Effector CD4-positive, alpha-beta T cell (primary cell): ENCODE measurements at regions not wholly inside any gene's neighbourhood (a gene's known extent, or its start where the extent isn't known, plus 50 kb on each side); places are given as distances from the start of the nearest gene placed in this dataset.

Experiments used
- DNase-seq: peaks from one replicate; pipeline ENCODE4 v3.0.0-alpha.2; 2020

GRCh38 chr5:159385536-159385935 is 55.2 kb upstream of the IL12B start:
- no peak for DNase-seq

- no peak for DNase-seq
Observed at GRCh38 chr5:159386028-159386711, 55.9 kb upstream of the IL12B start.

- DNase-seq, result no peak
Observed at GRCh38 chr5:159392871-159393270, 62.6 kb upstream of the IL12B start.

GRCh38 chr5:159393854-159394274 is 63.6 kb upstream of the IL12B start:
- DNase-seq, result no peak

GRCh38 chr5:159395202-159395601 is 64.9 kb upstream of the IL12B start:
- DNase-seq, result no peak

GRCh38 chr5:159398936-159399335 is 68.6 kb upstream of the IL12B start:
- DNase-seq, result no peak

GRCh38 chr5:159400476-159400875 is 70.2 kb upstream of the IL12B start:
- no peak for DNase-seq

- no peak for DNase-seq
Observed at GRCh38 chr5:159402311-159402710, 72.0 kb upstream of the IL12B start.

GRCh38 chr5:159402856-159403255 is 72.6 kb upstream of the IL12B start:
- no peak for DNase-seq

GRCh38 chr5:159403906-159404681 is 73.8 kb upstream of the IL12B start:
- no peak for DNase-seq

- no peak for DNase-seq
Observed at GRCh38 chr5:159405611-159406031, 75.3 kb upstream of the IL12B start.

GRCh38 chr5:159406571-159406970 is 76.3 kb upstream of the IL12B start:
- DNase-seq, result no peak

- no peak for DNase-seq
Observed at GRCh38 chr5:159409801-159410200, 79.5 kb upstream of the IL12B start.

GRCh38 chr5:159410480-159410879 is 80.2 kb upstream of the IL12B start:
- no peak for DNase-seq

- no peak for DNase-seq
Observed at GRCh38 chr5:159411115-159411514, 80.8 kb upstream of the IL12B start.

- DNase-seq, result peak; percentile 42
Observed at GRCh38 chr5:159412284-159413046, 82.2 kb upstream of the IL12B start.

- DNase-seq, result no peak
Observed at GRCh38 chr5:159414021-159414420, 83.7 kb upstream of the IL12B start.

- no peak for DNase-seq
Observed at GRCh38 chr5:159415301-159415937, 85.1 kb upstream of the IL12B start.

GRCh38 chr5:159416438-159416837 is 86.2 kb upstream of the IL12B start:
- no peak for DNase-seq

- DNase-seq, result no peak
Observed at GRCh38 chr5:159417170-159417569, 86.9 kb upstream of the IL12B start.

GRCh38 chr5:159419576-159419975 is 89.3 kb upstream of the IL12B start:
- no peak for DNase-seq

- DNase-seq, result no peak
Observed at GRCh38 chr5:159420940-159421339, 90.7 kb upstream of the IL12B start.

- no peak for DNase-seq
Observed at GRCh38 chr5:159422361-159422760, 92.1 kb upstream of the IL12B start.
